PC-9 (cell line): ENCODE measurements at regions not wholly inside any gene's neighbourhood (a gene's known extent, or its start where the extent isn't known, plus 50 kb on each side); places are given as distances from the start of the nearest gene placed in this dataset.

Experiments
- BruUV-seq: library from RNA; stranded (reverse); fragments of 400-500 nt; replicated peaks from 2 replicates; lab custom pipeline; 2021; lab: Mats Ljungman, UMichigan
- CTCF ChIA-PET: fragments of 300-600 bp; sonication (Branson Sonifier 250); formaldehyde crosslinking; loops from one replicate; lab custom pipeline; 2022; ENCODE audit warnings: antibody characterized with exemption; lab: Charles Lee
- POLR2A ChIA-PET: fragments of 300-600 bp; sonication (Branson Sonifier 250); formaldehyde crosslinking; loops from one replicate; lab custom pipeline; 2022; ENCODE audit warnings: antibody characterized with exemption; ENCODE audit not compliant: unreplicated experiment; lab: Charles Lee
- DNase-seq, 2 experiments: peaks; one replicate each; pipeline versions ENCODE4 v3.0.0 to v3.0.0-alpha.2; 2015 to 2022; ENCODE audit warnings: mixed read lengths in 1 of 2
- H2AFZ ChIP-seq: fragments of 200-600 bp; sonication (generic); 2 replicates; pipeline ENCODE4 v1.8.1; 2017; ENCODE audit warnings: antibody characterized with exemption
- H3F3A ChIP-seq: fragments of 200-600 bp; sonication (generic); 2 replicates; pipeline ENCODE4 v1.8.1; 2017; ENCODE audit warnings: antibody characterized with exemption, mild to moderate bottlenecking, low read depth; ENCODE audit not compliant: insufficient read depth
- H3K27ac ChIP-seq: fragments of 200-600 bp; sonication (generic); 2 replicates; pipeline ENCODE4 v1.6.1; 2016; ENCODE audit warnings: mixed run types
- H3K27me3 ChIP-seq: fragments of 200-600 bp; sonication (generic); 2 replicates; pipeline ENCODE4 v1.6.1; 2016; ENCODE audit warnings: low read depth, mixed run types; ENCODE audit not compliant: insufficient read depth
- H3K36me3 ChIP-seq: fragments of 200-600 bp; sonication (generic); 2 replicates; pipeline ENCODE4 v1.6.1; 2016; ENCODE audit warnings: low read depth, mixed run types
- H3K4me1 ChIP-seq: fragments of 200-600 bp; sonication (generic); replicated peaks from 2 replicates; pipeline ENCODE4 v1.6.1; 2016; ENCODE audit warnings: mixed run types; ENCODE audit not compliant: insufficient read depth
- H3K4me2 ChIP-seq: fragments of 200-600 bp; sonication (generic); 2 replicates; pipeline ENCODE4 v1.6.1; 2017; ENCODE audit warnings: mixed run types
- H3K4me3 ChIP-seq: fragments of 200-600 bp; sonication (generic); 2 replicates; pipeline ENCODE4 v1.6.1; 2016; ENCODE audit warnings: mixed run types
- H3K79me2 ChIP-seq: fragments of 200-600 bp; sonication (generic); 2 replicates; pipeline ENCODE4 v1.6.1; 2017; ENCODE audit warnings: low read depth, mixed run types
- H3K9me2 ChIP-seq: fragments of 200-600 bp; sonication (generic); 2 replicates; pipeline ENCODE4 v1.8.1; 2017; ENCODE audit warnings: mild to moderate bottlenecking; ENCODE audit not compliant: insufficient read depth
- H3K9me3 ChIP-seq: fragments of 200-600 bp; sonication (generic); 2 replicates; pipeline ENCODE4 v1.8.1; 2016; ENCODE audit warnings: low read depth; ENCODE audit not compliant: insufficient read depth
- H4K20me1 ChIP-seq: fragments of 200-600 bp; sonication (generic); 2 replicates; pipeline ENCODE4 v1.8.1; 2017; ENCODE audit not compliant: insufficient read depth
- EZH2 ChIP-seq: fragments of 200-600 bp; sonication (generic); IDR thresholded peaks from 2 replicates; pipeline ENCODE4 v1.8.0; 2017; ENCODE audit warnings: antibody characterized with exemption, low read depth
- intact Hi-C: fragments of 100-400 bp; cut with micrococcal nuclease; formaldehyde crosslinking; loops from one replicate; pipeline ENCODE4 v1.10.0; 2022; ENCODE audit not compliant: unreplicated experiment
- TF ChIP-seq, protein P1 (sequence below): fragments of 200-600 bp; sonication (generic); conservative IDR thresholded peaks from 2 replicates; pipeline ENCODE4 v1.6.1; 2017; ENCODE audit warnings: mixed run types, antibody characterized with exemption, mild to moderate bottlenecking, moderate library complexity

DNA sequence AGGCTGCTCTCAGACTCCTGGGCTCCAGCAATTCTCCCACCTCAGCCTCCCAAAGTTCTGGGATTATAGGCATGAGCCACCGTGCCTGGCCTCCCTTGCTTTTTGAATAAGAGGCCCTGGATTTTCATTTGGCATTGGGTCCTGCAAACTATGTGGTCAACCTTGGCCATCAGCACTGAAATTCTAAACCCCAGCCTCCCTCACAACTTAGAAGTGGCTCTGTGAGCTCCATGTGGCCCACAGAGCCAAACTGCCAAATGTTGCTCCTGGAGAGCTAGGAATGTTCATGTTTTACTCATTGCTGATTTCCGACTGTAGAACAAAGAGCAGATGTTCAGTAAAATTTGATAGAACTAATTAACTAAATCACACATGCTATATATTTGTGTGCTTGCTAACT, 210.6 kb upstream of the AGAP1 start:
- H2AFZ ChIP-seq = no peak overlapping the region
- H3K36me3 ChIP-seq = no peaks in the 10 kb centered on the region
- no TSS peak for BruUV-seq
- no peaks in the 10 kb centered on the region for H3K79me2 ChIP-seq
- intact Hi-C loops = no loop called here
- ChIA-PET CTCF (no interaction called here), POLR2A (no interaction called here)
- H3K27ac ChIP-seq = no peak overlapping the region
- H3F3A ChIP-seq = no peaks in the 10 kb centered on the region
- no peaks in the 10 kb centered on the region for H3K4me1 ChIP-seq
- H3K4me2 ChIP-seq = no peak overlapping the region
- DNase-seq = no peak
- H4K20me1 ChIP-seq = no peaks in the 10 kb centered on the region
- TF ChIP-seq, protein P1, sequence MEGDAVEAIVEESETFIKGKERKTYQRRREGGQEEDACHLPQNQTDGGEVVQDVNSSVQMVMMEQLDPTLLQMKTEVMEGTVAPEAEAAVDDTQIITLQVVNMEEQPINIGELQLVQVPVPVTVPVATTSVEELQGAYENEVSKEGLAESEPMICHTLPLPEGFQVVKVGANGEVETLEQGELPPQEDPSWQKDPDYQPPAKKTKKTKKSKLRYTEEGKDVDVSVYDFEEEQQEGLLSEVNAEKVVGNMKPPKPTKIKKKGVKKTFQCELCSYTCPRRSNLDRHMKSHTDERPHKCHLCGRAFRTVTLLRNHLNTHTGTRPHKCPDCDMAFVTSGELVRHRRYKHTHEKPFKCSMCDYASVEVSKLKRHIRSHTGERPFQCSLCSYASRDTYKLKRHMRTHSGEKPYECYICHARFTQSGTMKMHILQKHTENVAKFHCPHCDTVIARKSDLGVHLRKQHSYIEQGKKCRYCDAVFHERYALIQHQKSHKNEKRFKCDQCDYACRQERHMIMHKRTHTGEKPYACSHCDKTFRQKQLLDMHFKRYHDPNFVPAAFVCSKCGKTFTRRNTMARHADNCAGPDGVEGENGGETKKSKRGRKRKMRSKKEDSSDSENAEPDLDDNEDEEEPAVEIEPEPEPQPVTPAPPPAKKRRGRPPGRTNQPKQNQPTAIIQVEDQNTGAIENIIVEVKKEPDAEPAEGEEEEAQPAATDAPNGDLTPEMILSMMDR = no peak
- no peak for TF ChIP-seq EZH2
- peaks cover 4% of the 10 kb centered on the region; the same call in 1 of the 2 replicates for H3K9me3 ChIP-seq
- no peaks in the 10 kb centered on the region for H3K27me3 ChIP-seq
- H3K9me2 ChIP-seq = no peaks in the 10 kb centered on the region
- no peak overlapping the region for H3K4me3 ChIP-seq

DNA sequence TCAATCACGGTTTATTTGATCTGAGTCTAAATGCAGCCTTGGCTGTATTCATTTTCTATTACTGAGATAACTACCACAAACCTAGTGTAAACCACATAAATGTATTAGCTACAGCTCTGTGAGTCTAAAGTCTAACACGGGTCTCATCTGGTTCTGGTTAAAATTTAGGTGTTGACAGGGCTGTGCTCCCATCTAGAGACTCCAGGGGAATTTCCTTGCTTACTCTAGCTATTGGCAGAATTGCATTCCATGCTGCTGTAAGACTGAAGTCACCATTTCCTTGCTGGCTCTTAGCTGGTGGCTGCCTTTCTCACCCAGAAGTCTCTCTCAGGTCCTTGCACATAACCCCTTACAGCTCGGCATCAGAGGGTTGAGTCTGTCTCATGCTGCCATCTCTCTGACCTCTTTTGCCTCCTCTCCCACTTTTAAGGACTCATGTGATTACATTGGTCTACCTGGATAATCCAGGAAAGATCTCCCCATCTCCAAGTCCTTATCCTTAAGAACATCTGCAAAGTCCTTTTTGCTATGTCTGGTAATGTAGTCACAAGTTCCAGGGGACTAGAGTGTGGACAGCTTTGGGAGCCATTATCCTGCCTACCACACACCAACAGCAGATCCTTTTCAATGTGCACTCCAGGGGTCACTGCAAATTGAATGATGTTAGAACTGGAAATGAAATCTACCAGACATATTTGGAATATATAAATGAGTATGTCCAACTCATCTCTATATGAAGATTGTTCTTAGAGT, 207.0 kb upstream of the AGAP1 start:
- no peak overlapping the region for H3K27ac ChIP-seq
- H3K79me2 ChIP-seq = no peaks in the 10 kb centered on the region
- no peaks in the 10 kb centered on the region for H3K36me3 ChIP-seq
- H3F3A ChIP-seq = no peaks in the 10 kb centered on the region
- intact Hi-C loops = no loop called here
- H3K9me3 ChIP-seq = peaks cover 3% of the 10 kb centered on the region; the same call in 1 of the 2 replicates
- no peak overlapping the region for H3K4me2 ChIP-seq
- H4K20me1 ChIP-seq = no peaks in the 10 kb centered on the region
- TF ChIP-seq EZH2 = no peak
- TF ChIP-seq, protein P1 = no peak
- POLR2A ChIA-PET = no interaction called here
- peaks cover 4% of the 10 kb centered on the region; the same call in 1 of the 2 replicates for H3K4me1 ChIP-seq
- no peak for DNase-seq
- no peak overlapping the region for H3K4me3 ChIP-seq
- BruUV-seq = no TSS peak
- no peaks in the 10 kb centered on the region for H3K27me3 ChIP-seq
- H3K9me2 ChIP-seq = no peaks in the 10 kb centered on the region
- CTCF ChIA-PET = no interaction called here
- no peak overlapping the region for H2AFZ ChIP-seq

DNA sequence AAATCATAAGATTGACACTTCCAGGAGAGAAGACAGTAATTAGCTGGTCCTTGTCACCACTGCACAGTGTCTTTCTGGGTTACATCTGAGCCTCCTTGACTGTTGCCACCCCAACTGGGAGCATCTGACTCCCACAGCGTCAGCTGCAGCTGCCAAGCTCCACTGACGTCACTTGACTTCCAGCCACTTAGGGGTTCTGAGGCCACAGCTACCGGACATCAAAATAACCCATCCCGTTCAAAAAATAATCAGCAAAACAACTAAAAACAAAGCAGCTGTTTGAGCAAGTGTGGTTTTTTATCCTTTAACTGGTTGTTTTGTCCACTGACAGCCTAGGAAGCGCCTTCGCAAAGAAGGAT, 206.5 kb upstream of the AGAP1 start:
- no peak overlapping the region for H2AFZ ChIP-seq
- no peak overlapping the region for H3K4me3 ChIP-seq
- no peak for TF ChIP-seq EZH2
- TF ChIP-seq, protein P1 = no peak
- no peaks in the 10 kb centered on the region for H3K27me3 ChIP-seq
- ChIA-PET CTCF (no interaction called here), POLR2A (no interaction called here)
- H3K36me3 ChIP-seq = no peaks in the 10 kb centered on the region
- intact Hi-C loops = no loop called here
- no peaks in the 10 kb centered on the region for H3K9me2 ChIP-seq
- peaks cover 4% of the 10 kb centered on the region; the same call in 1 of the 2 replicates for H3K4me1 ChIP-seq
- BruUV-seq = no TSS peak
- H3K79me2 ChIP-seq = no peaks in the 10 kb centered on the region
- no peaks in the 10 kb centered on the region for H3F3A ChIP-seq
- H3K27ac ChIP-seq = no peak overlapping the region
- no peak overlapping the region for H3K4me2 ChIP-seq
- H4K20me1 ChIP-seq = no peaks in the 10 kb centered on the region
- no peak for DNase-seq
- no peaks in the 10 kb centered on the region for H3K9me3 ChIP-seq
